Epithelial cell of esophagus (primary cell): ENCODE measurements at regions not wholly inside any gene's neighbourhood (a gene's known extent, or its start where the extent isn't known, plus 50 kb on each side); places are given as distances from the start of the nearest gene placed in this dataset.
A peak's percentile ranks its signal among the peaks of the same experiment; 100 is the strongest.
"Not testable (repeated sequence)": the region's sequence is repeated elsewhere in the genome, so short reads cannot be mapped to it uniquely, and the experiment has no call there.

ENCODE experiments used
- DNase-seq: peaks from one replicate; pipeline ENCODE4 v3.0.0; 2010; ENCODE audit warnings: low read depth
- H3K4me3 ChIP-seq: 2 replicates; pipeline ENCODE4 v1.5.1; 2011; ENCODE audit warnings: mild to moderate bottlenecking, low read length, control low read depth
- CTCF ChIP-seq: IDR thresholded peaks from 2 replicates; pipeline ENCODE4 v1.5.1; 2011; ENCODE audit warnings: low read depth, mild to moderate bottlenecking, low read length, control low read depth, inconsistent platforms; ENCODE audit not compliant: insufficient read depth; ENCODE audit errors: missing control alignments

- H3K4me3 ChIP-seq: no peak overlapping the region
- DNase-seq: no peak
- TF ChIP-seq CTCF: no peak
Observed at GRCh38 chr2:48202863-48203642, 111.4 kb upstream of the FOXN2 start.

- no peak for DNase-seq
- TF ChIP-seq CTCF: no peak
- H3K4me3 ChIP-seq: no peak overlapping the region
Observed at GRCh38 chr2:48203668-48204067, 110.8 kb upstream of the FOXN2 start.

GRCh38 chr2:48204750-48205136 lies 109.7 kb upstream of the FOXN2 start:
- no peak for DNase-seq
- no peak for TF ChIP-seq CTCF

GRCh38 chr2:48205137-48205798 lies 109.2 kb upstream of the FOXN2 start:
- TF ChIP-seq CTCF: no peak
- H3K4me3 ChIP-seq: no peak overlapping the region
- no peak for DNase-seq

More at GRCh38 chr2:48204750-48205136, 109.7 kb upstream of the FOXN2 start:
- no peak overlapping the region for H3K4me3 ChIP-seq

- not testable (repeated sequence) for H3K4me3 ChIP-seq
- peak; percentile 41 for DNase-seq
Observed at GRCh38 chr2:48206056-48206656, 108.3 kb upstream of the FOXN2 start.

- no peak overlapping the region for H3K4me3 ChIP-seq
- TF ChIP-seq CTCF: no peak
- no peak for DNase-seq
Observed at GRCh38 chr2:48207201-48207641, 107.3 kb upstream of the FOXN2 start.

- TF ChIP-seq CTCF: no peak
- DNase-seq: no peak
- no peak overlapping the region for H3K4me3 ChIP-seq
Observed at GRCh38 chr2:48207851-48208250, 106.6 kb upstream of the FOXN2 start.
